ENCODE measurements at regions not wholly inside any gene's neighbourhood (a gene's known extent, or its start where the extent isn't known, plus 50 kb on each side); places are given as distances from the start of the nearest gene placed in this dataset.
"Not testable (repeated sequence)": the region's sequence is repeated elsewhere in the genome, so short reads cannot be mapped to it uniquely, and the experiment has no call there.

GRCh38 chr11:96585944-96586880 lies 196.4 kb downstream of the JRKL start:
- not testable (repeated sequence) for TF ChIP-seq CTCF, POLR2A, POLR2AphosphoS5, EP300 (IDR thresholded peaks at IDR 0.05)

Data from sigmoid colon (tissue), 4 donors.